ENCODE measurements at regions not wholly inside any gene's neighbourhood (a gene's known extent, or its start where the extent isn't known, plus 50 kb on each side); places are given as distances from the start of the nearest gene placed in this dataset.

DNA sequence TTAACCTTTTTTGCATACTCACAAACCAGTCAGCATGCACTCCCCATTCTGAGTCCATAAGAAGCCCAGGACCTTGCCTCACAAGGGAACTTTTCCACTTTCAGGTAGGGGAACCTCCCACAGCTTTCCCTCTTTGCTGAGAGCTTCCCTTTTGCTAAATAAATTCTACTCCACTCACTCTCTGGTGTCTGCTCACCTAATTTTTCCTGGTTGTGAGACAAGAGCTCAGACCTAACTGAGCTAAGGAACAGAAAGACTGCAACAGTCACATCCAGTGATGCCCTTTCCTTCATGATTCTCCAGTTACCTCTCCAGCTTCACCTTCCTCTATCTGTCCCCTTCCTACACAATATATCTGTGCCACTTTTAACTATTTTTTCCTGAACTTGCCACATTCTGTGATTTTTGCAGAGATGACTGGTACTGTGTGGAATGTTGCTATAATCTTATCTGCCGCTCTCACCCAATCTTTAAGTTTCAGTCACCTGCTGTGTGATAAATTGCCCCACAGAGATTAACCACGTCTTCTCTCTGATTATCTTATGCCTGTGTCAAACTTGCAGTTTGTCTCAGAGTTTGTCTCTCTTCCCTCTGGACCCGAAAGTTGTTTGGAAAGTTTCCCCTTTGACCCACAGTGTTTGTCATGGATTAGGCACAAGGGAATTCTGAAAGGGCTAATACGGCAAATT is 737.1 kb upstream of the FLRT2 start:
- no peak for DNase-seq

DNA sequence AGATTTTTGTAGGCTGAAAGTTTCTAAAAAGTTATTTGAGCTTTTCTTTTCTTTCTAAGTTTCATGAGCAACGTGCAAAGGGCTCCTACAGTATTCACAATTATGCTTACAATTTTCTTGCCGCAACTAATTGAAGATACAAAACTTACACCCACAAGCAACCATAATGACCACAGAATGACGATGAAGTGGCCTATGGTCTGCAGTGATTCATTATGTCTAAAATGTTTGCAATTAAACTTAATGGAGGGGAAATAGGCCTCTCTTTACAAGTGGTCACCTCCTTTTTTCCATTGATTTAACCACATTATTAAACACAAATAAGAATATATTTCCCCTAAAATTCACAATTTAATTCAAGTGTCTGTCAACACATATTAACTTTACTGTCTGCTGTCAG is 732.6 kb upstream of the FLRT2 start:
- no peak for DNase-seq

DNA sequence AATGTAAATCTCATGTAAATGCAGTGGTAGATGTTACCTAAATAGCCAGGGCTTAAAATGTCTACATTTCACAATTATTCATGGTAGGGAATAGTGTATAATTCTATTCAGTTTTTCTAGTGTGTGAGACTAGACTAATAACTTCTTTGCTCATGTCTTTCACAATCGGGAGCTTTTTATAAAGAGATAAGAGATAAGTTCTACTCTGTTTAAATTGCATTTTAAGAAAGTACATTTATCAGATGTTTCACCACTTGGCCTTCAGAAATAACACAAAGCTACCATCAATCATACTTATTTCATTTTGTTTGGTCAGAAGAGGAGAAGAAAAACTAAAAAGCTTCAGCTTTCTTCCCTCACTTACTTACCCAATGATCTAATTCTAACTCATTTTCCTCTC is 725.5 kb upstream of the FLRT2 start:
- DNase-seq, result no peak

DNA sequence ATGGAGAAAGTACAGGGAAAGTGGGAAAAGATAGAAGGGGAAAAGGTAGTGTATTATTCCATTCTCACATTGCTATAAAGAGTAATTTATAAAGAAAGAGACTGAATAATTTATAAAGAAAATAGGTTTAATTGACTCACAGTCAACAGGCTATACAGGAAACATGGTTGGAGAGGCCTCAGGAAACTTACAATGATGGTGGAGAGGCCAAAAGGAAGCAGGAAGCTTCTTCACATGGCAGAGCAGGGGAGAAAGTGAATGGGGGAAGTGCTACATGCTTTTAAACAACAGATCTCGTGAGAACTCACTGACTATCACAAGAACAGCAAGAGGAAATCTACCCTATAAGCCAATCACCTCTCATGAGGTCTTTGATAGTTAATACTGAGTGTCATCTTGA is 725.0 kb upstream of the FLRT2 start:
- no peak for DNase-seq

DNA sequence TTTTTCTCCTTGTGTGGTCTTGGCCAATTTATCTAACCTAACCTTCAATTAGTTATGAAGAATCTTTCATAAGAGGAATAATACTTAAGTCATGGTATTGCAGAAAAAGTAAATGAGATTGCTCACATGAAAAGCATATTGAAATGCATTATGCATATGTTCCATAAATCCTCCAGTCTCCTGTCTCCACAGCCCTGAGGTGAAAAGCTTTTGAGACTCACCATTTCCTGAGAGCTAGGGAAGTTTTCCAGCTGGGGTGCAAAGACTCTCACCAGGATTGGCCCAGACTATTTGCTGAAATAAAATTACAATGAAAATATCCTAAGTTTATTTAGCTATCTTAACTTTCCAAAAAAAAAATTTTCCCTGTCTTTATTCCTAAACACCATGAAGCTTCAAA is 723.8 kb upstream of the FLRT2 start:
- DNase-seq, result no peak

DNA sequence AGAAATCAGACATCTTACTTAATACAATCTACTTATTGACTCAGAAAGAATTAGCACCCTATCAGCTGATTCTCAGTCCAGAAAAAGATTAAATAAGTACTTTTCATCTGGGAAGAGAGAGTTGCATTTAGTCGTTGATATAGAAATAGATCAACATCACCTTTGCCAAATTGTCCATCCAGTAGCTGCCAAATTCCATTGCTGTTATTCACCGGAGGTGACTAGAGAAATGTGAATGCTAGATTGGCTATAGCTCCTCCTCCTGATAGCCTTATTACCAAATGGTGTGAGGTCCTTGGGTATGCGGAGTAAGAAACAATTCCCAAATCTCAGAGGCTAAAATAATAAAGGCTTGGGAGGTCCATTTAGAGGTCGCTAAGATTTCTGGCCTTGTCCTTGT is 723.3 kb upstream of the FLRT2 start:
- no peak for DNase-seq

DNA sequence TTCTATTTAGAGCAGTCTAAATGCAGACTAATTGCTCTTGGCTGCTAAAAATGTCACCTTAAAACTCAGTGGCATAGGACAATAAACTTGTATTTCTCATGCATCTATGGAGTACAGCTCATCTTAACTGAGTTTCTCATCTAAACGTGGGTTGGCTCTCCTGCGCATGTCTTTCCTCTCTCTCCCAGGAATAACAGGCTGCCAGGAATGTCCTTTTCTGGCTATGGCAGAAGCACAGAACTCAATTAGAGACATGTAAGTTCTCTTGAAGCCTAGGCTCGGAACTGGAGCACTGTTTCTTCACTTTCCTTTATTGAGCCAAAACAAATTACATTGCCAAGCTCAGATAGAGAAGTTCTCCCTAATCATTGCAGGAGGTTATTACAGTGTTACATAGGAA is 722.3 kb upstream of the FLRT2 start:
- DNase-seq, result no peak

DNA sequence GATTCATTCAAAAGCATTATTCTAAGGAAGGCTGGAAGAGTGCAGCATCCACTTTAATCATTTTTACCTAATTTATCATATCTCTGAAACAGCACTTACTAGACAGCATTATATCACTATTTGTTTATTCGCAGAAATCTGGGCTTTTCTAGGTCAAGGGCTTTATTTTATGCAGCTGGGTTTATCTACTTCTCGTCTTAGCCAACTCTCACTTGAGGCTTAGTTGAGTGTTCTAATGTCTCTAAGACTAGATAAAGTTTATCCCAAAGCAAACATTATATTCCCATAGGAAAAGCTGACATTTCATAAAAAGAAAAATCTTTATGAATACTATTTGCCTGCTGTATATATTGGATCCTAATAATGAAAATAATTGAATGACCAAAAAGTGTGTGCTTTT is 720.8 kb upstream of the FLRT2 start:
- DNase-seq, result no peak

DNA sequence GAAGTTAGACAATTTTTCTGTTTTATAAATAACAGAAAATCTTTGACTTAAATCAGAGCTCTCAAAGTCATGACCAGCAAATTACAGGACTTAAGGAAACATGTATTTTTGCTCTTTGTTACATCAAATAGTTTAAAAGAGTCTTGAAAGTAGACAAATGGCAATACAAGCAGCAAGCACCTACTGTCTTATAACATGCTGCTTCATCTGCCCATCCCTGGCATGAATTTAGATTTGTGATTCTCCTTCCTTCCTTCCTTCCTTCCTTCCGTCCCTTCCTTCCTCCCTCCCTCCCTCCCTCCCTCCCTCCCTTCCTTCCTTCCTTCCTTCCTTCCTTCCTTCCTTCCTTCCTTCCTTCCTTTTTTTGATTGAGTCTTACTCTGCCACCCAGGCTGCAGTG is 715.6 kb upstream of the FLRT2 start:
- no peak for DNase-seq

DNA sequence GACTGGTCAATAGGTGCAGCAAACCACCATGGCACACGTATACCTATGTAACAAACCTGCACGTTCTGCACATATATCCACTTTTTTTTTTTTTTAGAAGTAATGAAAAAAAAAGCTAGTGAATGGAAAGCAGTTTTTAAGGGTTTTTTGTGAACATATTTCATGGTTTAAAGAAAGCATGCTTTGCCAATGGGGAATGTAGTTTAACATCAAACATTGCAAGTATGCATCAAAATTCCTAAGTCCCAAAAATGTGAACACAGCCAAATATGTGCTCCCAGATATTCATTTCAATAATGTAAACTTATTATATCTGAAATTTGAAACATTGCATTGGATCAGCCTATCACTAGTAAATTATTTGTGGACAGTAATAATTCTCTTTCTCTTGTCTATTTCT is 710.4 kb upstream of the FLRT2 start:
- DNase-seq, result no peak

DNA sequence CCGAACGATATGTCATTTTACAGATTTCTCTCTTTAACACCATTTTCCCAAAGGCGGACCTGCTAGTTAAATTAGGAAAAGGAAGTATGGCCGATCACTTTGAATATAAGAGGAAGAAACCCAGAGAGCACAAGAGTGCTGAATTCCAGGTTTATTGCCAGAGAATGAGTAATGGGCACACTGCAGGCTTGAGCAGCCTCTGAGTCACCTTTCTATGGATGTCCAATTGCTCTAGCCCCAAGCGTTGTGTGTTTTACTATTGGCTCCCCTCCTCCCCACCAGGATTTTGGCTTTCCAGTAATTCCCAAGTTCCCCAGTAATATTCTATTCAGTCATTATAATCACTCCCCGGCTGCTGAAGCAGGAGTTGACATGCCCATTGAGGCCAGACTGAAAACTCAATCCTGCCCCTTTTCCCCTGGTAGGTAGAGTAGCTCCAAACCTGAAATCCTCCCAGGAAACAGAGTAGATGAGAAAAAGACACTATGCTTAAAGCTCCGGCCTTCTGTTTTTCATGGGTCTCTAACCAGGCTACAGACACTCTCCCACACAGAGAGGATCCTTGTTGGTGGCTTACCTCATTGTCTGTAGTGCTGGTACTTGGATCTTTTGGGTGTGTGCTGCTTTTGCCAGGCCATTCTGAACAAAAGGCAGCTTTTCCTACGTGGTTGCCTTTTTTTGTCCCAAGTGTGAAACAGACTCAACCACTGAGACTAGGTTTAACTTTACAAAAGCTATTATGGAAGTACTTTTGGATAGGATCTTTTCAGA is 704.3 kb upstream of the FLRT2 start:
- DNase-seq, result no peak

DNA sequence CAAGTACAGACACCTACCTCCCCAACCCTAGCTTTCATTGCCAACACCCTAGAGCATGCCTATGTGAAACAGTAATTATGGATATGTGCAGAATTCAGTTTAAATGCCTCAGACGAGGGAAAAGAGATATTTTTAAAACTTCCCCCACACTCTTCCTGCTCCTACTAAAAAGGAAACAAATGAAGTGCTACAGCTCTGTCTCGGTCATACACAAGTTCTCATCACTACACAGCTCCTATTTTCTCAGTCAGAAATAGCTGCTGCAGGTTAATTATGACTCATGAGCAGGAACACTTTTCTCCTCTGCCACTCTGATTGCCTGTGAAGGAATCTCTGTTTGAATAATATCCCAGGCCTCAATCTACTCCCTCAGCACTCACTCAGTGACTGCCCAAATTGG is 703.6 kb upstream of the FLRT2 start:
- DNase-seq, result no peak

DNA sequence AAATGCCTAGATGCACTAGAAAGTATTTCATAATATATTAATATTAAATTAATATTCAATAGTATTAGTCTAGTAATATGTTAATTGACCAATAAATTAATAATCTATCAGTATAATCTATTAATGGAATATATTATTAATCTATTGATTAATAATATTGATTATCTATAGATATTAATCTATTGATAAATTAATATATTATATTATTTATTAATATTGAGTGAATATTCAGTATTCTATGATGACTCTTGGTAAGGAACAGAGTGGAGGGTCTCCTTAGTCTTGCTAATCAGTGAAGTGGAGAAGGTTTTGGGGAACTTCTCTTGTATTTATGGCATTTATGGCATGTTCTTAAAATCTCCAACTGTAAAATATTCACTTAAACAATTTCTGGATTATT is 679.3 kb upstream of the FLRT2 start:
- DNase-seq, result no peak

DNA sequence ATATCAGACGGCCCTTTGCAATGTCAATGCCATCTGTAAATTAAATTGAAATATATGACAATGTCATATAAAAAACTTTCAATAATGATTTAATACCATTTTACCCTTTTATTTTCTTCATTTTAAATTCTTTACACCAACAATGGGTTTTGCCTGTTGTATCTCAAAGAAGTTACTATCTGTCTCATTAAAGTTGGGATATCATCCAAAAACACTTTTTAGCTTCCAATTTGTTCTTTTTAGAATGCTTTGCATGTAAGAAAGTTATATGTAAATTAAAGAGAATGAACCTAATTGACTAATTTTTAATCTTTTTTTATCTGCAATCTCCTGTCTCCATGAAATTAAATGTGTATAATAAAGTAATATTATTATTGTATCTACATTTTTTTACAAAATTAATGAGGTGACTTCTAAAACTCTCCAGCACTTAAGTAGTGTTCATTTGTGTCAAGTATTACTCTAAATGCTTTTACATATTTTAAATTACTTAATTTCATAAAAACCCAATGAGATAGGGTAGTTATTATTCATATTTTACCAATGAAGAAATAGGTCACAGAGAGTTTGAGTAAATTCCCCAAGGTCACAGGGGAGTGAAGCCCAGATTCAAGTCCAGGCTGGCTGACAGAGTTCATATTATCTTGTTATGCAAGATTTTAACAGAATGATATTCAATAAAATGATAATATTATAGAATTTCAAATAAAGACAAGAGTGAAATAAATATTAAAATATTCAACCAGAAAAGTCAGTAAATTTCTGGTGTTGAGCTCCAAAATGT is 673.0 kb upstream of the FLRT2 start:
- DNase-seq, result no peak

DNA sequence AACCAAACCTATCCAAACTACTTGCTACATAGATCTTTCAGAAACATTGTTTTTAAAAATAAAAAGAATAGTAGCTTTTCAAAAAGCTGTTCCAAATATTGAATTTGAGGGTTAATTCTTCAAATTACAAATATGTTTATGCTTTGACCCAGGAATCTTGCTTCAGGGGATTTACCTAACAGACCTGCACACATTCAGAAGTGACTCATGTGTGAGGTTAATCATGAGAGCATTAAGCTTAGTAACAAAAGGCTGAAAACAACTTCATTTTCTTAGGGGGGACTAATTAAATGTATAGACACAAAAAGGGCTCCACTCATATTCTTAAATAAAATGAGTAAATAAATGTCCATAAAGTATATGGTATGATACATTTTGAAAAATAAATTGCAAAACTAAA is 672.4 kb upstream of the FLRT2 start:
- no peak for DNase-seq

DNA sequence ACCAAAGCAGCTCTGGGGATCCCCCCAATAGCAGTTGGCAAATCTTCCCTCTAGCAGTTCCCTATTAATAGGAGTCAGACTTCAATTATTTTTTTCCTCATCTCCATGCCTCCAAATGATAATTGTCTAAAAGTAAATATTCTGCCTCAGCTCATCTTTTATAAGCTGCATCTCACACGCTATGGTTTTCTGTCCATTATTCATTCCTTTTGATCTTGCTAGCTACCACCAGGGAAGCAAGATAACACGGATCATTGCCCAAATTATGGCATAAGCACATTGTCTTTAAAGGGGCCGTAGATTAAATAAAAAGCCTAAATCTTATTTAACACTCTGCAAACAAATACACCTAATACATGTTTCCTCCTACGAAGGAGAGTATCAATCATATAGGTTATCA is 670.8 kb upstream of the FLRT2 start:
- no peak for DNase-seq

DNA sequence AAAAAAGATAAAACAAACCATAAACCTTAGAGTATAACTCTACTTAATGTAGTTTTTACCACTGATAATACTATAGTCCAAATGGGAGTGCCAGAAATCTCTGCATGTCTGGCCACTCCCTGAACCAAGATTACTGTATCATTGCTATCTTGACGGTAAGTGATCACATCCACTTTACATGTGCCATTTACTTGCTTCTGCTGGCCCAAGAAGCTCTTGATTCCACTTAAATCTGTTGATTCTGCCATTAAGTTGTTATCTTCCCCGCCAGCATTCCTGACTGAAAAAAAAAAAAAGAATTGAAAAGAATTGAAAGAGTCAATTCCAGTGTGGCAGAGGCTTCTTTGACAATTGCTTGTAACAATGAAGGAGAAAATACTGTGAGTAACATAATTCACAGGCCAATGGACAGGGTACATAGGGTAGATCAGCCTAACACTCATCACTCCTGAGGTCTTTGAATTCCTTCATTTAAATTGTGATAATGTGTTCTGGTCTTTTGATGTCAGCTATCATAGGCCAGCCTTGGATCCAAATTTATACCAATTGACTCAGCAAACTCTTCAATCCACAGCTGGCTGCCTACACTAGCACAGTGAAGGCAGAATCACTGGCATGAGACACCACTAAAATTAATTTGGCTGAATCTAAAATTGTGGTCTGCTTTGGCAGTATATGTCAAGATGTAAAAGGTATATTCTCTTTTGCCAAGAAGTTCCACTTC is 665.2 kb upstream of the FLRT2 start:
- DNase-seq, result no peak

DNA sequence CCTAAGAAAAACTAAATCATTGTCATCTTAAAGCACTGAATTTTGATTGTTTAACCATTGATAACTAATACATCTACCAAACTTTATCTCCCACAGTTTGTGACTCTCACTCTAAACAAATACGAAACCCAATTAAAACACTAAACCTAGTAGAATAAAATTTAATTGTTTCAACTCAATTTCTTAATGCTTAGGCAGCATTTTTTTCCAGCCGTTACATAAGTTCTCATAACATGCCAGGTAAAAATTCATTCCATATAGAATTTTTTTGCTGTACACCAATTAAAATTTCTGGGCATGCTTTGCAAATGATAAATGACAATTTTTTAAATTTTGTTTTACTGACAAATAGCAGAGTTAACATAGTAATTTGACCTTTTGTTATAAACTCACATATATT is 658.2 kb upstream of the FLRT2 start:
- no peak for DNase-seq

DNA sequence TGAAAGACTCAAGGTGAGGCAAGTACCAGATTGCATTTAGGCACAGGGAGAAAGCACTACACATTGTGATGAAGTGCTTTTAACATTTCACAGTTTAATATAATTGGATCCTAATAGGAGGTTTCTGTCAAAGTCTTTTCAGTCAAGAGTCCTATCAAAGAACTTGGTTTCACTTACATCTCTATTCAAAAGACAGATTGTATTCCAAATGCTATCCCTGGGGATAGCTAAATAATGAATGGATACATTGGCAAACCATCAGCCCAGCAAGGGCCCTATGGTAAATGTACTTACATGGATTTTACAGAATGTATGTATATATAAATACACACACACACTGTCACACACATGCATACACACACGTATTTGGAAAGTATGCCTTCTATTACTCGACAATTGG is 655.5 kb upstream of the FLRT2 start:
- DNase-seq, result no peak

DNA sequence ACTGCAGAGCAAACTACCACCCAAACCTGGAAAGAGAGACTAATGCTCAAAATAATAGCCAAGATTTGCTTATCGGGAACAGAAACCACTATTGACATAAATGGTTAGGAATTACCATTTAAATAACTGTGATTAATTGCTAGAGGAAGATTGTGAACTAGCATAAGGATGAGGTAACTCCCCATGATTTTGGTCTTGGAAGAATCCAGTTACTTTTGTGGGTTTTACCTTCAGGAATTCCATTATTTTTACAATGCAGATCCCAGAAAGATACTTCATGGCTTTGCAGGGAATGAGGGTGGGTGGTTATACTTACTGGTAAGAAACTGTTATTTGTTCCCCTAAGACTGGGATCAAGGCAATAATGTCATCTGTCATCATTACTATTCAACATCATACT is 652.9 kb upstream of the FLRT2 start:
- DNase-seq, result no peak

DNA sequence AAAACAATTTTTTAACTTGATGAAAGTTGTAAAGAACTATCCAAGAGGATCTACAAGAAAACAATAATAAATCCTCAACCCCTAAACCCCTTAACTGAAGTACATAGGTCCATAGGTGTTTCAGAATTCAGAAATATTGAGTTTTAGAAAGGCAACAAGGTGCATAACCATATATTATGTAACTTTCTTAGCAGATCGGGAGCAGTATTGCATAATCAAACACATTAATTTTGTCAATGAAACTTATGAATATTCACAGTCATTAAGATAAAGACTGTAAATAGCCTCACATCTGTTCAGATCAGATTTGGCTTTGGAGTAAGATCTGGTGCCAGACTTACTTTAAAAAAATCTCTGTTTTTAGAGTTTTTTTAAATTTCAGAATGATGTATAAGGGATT is 647.1 kb upstream of the FLRT2 start:
- no peak for DNase-seq

DNA sequence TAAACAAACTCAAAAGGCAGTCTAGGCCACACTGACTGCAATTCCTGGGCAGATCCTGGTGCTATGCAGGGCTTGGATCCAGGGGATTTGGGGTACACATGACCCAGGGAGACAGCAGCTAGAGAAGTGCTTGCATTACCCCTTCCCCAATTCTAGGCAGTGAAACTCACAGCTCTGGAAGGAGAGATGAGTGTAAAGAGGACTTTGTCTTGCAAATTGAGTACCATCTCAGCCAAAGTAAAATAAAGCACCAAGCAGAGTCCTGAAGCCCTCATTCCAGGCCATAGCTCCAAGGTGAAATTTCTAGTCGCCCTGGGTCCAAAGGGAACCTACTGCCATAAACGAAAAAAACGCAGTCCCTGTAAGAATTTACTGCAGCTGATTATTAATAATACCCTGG is 644.9 kb upstream of the FLRT2 start:
- no peak for DNase-seq

DNA sequence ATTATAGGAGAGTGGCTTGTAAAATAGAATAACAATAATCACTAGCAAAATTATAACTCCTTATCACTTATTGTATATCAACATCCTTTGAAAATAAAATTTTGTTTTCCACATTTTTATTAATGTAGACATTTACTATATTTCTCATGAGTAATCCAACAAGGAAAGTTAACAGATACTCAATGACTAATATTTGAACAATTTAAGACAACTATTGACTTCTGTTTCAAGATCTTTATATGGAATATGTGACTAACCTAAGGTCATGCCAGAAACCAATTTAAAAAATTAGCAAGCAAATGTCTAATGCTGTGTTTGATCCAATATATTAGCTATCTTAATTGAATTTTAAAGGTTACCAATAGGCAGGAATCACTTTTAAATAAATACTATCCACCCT is 638.5 kb upstream of the FLRT2 start:
- DNase-seq, result no peak

DNA sequence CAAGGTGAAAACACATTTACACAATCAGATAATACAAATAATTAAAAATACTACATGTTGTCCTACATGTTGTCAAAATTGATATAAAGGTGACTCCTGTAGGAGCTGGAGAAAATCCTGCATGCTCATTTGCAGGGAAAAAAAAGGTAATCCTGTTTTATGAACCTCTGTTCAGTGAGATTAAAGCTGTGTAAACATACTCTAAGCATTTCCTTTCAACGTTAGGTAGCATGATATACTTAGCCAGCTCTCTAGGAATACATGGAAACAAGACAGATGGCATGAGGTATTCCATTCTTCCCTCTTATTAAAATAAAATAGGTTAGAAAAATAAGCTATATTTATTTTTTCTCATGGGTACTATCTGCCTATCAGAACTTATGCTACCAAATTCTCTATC is 635.7 kb upstream of the FLRT2 start:
- no peak for DNase-seq
